BLaER1 treated with 17β-estradiol and CSF1 and Interleukin-3, amounts not matched to agents 10 nM and 100 nM (cell line): ENCODE measurements at regions not wholly inside any gene's neighbourhood (a gene's known extent, or its start where the extent isn't known, plus 50 kb on each side); places are given as distances from the start of the nearest gene placed in this dataset.
"Not testable (repeated sequence)": the region's sequence is repeated elsewhere in the genome, so short reads cannot be mapped to it uniquely, and the experiment has no call there.

Experiments used
- H3K27ac ChIP-seq, 11 experiments: shearing (Covaris generic); formaldehyde crosslinking; 2 replicates each; pipeline ENCODE4 v1.8.1; 2022
- H3K27me3 ChIP-seq, 11 experiments: shearing (Covaris generic); formaldehyde crosslinking; 2 replicates each; pipeline ENCODE4 v1.8.1; 2022
- H3K36me3 ChIP-seq, 11 experiments: shearing (Covaris generic); formaldehyde crosslinking; 2 replicates each; pipeline ENCODE4 v1.8.1; 2022
- H3K4me1 ChIP-seq, 10 experiments: shearing (Covaris generic); formaldehyde crosslinking; 2 replicates each; pipeline ENCODE4 v1.8.1; 2022
- H3K4me2 ChIP-seq, 11 experiments: shearing (Covaris generic); formaldehyde crosslinking; 2 replicates each; pipeline ENCODE4 v1.8.1; 2022
- H3K4me3 ChIP-seq, 10 experiments: shearing (Covaris generic); formaldehyde crosslinking; 2 replicates each; pipeline ENCODE4 v1.8.1; 2022
- H3K9ac ChIP-seq, 11 experiments: shearing (Covaris generic); formaldehyde crosslinking; 2 replicates each; pipeline ENCODE4 v1.8.1; 2022
- H3K9me3 ChIP-seq, 11 experiments: shearing (Covaris generic); formaldehyde crosslinking; replicated peaks in 1 of 11; 2 replicates each; pipeline ENCODE4 v1.8.1; 2022
- H4K20me1 ChIP-seq, 11 experiments: shearing (Covaris generic); formaldehyde crosslinking; 2 replicates each; pipeline ENCODE4 v1.8.1; 2022

DNA sequence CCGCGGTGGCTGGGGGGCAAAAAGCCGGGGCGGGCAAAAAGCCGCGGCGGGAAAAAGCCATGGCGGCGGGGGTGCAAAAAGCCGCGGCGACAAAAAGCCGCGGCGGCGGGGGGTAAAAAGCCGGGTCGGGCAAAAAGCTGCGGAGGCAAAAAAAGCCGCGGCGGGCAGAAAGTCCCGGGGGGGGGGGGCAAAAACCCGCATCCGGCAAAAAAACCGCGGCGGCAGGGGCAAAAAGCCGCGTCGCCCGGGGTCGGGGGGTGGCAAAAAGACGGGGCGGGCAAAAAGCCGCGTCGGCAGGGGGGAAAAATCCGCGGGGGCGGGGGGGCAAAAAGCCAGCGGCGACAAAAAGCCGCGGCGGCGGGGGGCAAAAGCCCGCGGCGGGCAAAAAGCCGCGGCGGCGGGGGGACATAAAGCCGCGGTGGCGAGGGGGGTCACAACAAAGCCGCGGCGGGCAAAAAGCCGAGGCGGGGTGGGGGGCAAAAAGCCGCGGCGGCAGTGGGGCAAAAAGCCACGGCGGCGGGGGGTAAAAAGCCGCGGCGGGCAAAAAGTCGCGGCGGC, 1634.4 kb downstream of the RPIA start:
- H3K9ac ChIP-seq, H4K20me1 ChIP-seq, H3K4me3 ChIP-seq, H3K9me3 ChIP-seq, H3K36me3 ChIP-seq, H3K4me1 ChIP-seq, H3K4me2 ChIP-seq, H3K27ac ChIP-seq: not testable (repeated sequence)
- H3K27me3 ChIP-seq = peaks cover 8 to 48% (median 37%) of the 10 kb centered on the region in 11 experiments

- not testable (repeated sequence) for H3K36me3 ChIP-seq, H3K4me2 ChIP-seq, H3K9ac ChIP-seq, H3K9me3 ChIP-seq, H4K20me1 ChIP-seq, H3K27me3 ChIP-seq, H3K4me3 ChIP-seq, H3K27ac ChIP-seq, H3K4me1 ChIP-seq
These were observed 1664.1 kb downstream of the RPIA start for GRCh38 chr2:90355546-90355945.

GRCh38 chr2:90359344-90359743, 1667.9 kb downstream of the RPIA start:
- not testable (repeated sequence) for H3K9ac ChIP-seq, H3K27ac ChIP-seq
- peaks cover 0 to 10% (median 7%) of the 10 kb centered on the region in 11 experiments; a peak in 11 of 22 replicates for H3K9me3 ChIP-seq

DNA sequence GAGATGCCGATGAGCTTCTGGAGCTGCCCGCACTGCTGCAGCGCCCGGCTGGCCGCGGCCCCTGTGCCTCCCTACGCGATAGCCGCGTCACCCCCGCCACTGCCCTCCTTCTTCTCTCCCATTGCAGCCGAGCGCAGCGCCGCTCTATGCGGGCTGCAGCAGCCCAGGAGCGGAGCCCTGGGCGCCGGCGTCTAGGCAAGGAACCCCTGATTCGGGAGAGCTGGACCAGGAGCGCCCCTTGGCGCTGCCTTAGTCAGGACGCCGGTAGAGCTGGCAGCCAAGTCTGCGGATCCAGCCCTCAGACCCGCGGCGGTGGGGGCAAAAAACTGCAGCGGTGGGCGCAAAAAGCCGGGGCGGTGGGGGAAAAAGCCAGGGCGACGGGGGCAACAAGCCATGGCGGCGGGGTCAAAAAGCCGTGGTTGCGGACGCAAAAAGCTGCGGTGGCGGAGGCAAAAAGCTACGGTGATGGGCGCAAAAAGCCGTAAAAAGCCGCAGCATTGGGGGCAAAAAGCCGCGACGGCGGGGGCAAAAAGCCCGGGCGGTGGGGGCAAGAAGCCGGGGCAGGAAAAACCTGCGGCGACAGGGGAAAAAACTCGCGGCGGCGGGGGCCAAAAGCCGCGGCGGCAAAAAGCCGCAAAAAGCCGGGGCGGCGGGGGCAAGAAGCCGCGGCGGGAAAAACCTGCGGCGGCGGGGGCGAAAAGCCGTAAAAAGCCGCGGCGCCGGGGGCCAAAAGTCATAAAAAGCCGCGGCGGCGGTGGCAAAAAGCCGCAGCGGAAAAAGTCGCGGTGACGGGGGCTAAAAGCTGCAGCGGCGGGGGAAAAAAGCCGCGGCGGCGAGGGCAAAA, 1668.6 kb downstream of the RPIA start:
- not testable (repeated sequence) for H4K20me1 ChIP-seq, H3K9ac ChIP-seq, H3K27ac ChIP-seq, H3K36me3 ChIP-seq, H3K4me1 ChIP-seq, H3K4me3 ChIP-seq, H3K27me3 ChIP-seq, H3K4me2 ChIP-seq
- peaks cover 0 to 10% (median 7%) of the 10 kb centered on the region in 11 experiments; a peak in 11 of 22 replicates for H3K9me3 ChIP-seq

More at GRCh38 chr2:90359344-90359743, 1667.9 kb downstream of the RPIA start:
- H3K4me2 ChIP-seq, H3K36me3 ChIP-seq, H4K20me1 ChIP-seq, H3K27me3 ChIP-seq, H3K4me3 ChIP-seq, H3K4me1 ChIP-seq: not testable (repeated sequence)

DNA sequence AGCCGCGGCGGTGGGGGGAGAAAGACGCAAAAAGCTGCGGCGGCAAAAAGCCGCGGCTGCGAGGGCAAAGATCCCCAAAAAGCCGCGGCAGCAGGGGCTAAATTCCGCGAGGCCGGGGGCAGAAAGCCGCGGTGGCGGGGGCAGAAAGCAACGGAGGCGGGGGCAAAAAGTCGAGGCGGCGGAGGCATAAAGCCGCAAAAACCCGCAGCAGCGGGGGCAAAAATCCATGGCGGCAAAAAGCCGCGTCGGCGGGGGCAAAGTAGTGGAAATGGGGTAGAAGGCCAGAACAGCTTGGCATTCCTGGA, 1669.2 kb downstream of the RPIA start:
- H3K9ac ChIP-seq, H3K4me2 ChIP-seq: not testable (repeated sequence)

More for the DNA sequence above, 1669.2 kb downstream of the RPIA start:
- H3K36me3 ChIP-seq, H3K4me3 ChIP-seq, H3K27me3 ChIP-seq, H3K9me3 ChIP-seq, H4K20me1 ChIP-seq, H3K4me1 ChIP-seq, H3K27ac ChIP-seq: not testable (repeated sequence)
